Activated CD4-positive, alpha-beta T cell treated with anti-CD3 and anti-CD28 coated beads, Interleukin-2, Interleukin-4, amounts not matched to agents 100 ng/mL and 50 ng/mL, durations not matched to agents 16 hours and 8 hours (primary cell): ENCODE measurements at regions not wholly inside any gene's neighbourhood (a gene's known extent, or its start where the extent isn't known, plus 50 kb on each side); places are given as distances from the start of the nearest gene placed in this dataset.
"Not testable (repeated sequence)": the region's sequence is repeated elsewhere in the genome, so short reads cannot be mapped to it uniquely, and the experiment has no call there.

ENCODE experiments used
- DNase-seq: peaks from one replicate; pipeline ENCODE4 v3.0.0-alpha.2; 2020; ENCODE audit warnings: low spot score

- DNase-seq, result no peak
Measured at GRCh38 chr4:156169861-156170260, 216.2 kb upstream of the CTSO start.

- no peak for DNase-seq
Measured at GRCh38 chr4:156169011-156169410, 215.3 kb upstream of the CTSO start.

DNA sequence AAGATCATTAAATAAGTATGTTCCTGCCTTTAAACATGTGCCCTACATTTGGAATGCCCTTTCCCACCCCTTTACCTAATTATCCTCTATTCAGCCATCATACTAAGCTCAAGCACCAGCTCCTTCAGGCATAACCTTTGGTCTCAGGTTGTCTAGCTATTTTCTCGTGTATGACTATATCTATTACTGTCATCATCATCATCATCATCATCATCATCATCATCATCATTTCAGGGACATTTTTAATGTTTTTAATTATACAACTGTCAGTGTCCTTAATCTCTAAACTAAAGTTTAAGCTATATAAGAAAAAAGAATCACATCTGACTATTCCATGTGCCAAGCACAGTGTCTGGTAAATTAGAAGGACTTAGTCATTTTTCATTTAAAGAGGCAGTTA, 214.6 kb upstream of the CTSO start:
- no peak for DNase-seq

- DNase-seq, result no peak
Measured at GRCh38 chr4:156158747-156159146, 205.1 kb upstream of the CTSO start.

DNA sequence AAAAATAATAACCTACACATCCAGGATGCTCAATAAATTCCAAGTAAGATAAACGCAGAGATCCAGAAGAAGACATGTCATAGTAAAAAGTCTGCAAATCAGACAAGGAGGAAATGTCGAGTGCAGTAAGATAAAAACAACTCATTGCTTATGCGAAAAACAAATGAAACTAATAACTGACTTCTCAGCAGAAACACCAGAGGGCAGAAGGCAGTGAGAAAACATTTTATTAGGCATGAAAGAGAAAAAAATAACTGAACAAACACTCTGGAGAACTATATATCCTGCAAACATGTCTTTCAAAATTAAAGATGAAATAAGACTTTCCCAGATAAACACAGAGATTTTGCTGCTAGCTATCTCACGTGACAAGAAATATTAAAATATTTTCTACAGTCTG, 201.3 kb upstream of the CTSO start:
- no peak for DNase-seq

DNA sequence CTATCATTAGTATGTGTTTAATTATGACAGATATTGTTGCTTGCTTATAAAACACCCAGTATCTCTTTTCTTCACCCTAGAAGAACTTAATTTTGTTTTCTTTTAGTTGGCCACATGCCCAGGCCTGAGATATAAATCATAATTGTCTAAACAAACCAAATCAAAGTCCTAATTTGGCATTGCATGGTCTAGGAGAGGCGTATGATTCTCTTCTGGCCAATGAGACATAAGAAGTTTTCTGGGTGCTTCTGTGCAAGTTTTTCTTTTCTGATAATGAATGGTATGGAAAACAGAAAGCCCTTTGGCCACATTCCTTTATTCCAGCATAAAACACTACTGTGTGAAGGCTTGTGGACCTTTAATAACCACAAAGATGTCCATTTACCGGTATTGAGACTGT, 192.9 kb upstream of the CTSO start:
- no peak for DNase-seq

DNA sequence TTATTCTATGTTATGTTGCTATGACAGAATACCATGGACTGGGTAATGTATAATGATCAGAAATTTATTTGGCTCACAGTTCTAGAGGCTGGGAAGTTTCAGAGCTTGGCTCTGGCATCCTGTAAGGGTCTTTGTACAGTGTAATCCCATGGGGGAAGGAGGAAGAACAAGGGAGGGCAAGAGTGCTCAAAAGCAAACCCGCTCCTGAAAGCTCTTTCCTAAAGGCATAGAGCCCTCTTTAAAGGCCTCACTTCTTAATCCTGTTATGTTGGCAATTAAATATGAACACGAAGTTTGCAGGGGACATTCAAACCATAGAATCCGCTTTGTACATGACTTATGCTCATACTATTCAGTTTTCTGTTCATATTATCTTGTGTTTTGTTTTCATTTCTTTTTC, 191.3 kb upstream of the CTSO start:
- DNase-seq, result no peak

DNA sequence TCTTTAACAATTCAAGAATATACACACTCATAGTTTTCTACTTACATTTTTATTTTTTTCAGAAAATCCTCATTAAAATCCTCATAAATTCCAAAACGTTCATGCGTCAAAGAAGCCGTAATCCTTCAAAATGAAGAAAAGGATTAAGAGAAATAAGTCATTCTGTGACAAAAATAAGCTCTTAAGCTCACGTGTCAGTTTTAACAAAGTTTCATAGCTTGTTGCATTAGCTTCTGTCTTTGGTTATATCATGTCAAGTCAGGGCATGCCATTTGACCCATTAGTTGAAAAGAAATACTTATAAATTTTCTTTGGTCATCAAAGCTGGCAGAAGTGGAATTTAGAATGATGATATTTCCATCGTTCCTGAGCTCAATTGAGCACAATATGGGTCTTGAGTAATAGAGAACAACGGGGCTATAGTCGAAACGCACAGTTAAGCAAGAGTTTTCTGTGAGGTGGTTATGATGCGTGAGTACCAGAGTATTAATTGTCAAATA, 185.2 kb upstream of the CTSO start:
- DNase-seq, result no peak

DNA sequence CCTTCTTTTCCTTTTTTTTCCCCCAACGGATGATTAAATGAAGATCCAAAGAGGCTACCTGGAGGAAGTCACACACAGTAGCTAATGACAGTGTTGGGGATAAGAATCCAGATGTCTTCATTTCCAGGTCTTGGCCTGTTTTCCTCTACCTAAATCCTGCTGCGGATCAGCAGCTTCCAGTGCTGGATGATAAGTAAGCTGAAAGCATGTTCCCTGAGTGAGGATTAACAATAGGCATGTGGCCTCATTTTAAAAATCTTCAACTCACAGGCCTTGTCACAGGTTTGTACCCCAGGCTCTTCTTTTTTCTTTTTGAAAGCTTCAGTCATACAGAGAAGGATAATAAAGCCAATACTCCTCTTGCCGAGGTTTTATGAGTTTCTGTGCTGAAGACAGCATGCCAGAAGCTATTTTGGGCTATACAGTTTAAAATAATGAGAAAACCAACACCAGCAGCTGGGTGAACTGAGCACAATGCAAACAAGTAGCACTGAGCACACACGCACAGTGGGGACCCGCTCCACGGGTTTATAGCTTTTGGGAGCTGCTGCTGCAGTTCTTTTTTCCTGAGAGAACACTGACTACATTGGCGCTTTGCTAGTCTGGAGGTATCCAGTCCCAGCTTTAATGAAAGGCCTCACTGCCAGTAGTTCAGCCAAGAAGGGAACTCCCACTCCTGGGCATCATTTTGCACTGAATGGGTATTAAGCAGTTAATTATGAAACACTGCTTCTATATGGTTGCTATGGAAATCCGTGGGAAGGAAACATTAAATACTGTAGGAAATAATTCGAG, 184.2 kb upstream of the CTSO start:
- DNase-seq, result no peak

- DNase-seq, result no peak
Measured at GRCh38 chr4:156132196-156132595, 178.5 kb upstream of the CTSO start.

- no peak for DNase-seq
Measured at GRCh38 chr4:156128616-156129015, 174.9 kb upstream of the CTSO start.

- DNase-seq, result no peak
Measured at GRCh38 chr4:156118507-156119220, 165.0 kb upstream of the CTSO start.

GRCh38 chr4:156117743-156118142, 164.1 kb upstream of the CTSO start:
- no peak for DNase-seq

DNA sequence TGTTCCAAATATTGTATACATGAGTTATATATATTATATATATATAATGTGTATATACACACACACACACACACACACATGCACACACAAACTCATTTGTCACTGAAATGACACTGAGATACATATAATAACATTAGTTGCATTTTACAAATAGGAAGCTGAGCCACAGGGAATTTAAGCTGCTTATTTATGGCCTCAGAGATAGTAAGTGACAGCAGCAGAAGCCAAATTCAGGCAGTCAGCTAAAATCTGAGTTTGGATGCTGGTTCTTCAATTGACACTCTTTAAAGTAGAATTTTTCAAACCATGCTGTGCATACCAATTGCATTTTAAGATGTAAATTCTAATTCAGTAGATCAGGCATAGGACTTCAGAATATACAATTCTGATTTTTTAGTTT, 163.3 kb upstream of the CTSO start:
- no peak for DNase-seq

DNA sequence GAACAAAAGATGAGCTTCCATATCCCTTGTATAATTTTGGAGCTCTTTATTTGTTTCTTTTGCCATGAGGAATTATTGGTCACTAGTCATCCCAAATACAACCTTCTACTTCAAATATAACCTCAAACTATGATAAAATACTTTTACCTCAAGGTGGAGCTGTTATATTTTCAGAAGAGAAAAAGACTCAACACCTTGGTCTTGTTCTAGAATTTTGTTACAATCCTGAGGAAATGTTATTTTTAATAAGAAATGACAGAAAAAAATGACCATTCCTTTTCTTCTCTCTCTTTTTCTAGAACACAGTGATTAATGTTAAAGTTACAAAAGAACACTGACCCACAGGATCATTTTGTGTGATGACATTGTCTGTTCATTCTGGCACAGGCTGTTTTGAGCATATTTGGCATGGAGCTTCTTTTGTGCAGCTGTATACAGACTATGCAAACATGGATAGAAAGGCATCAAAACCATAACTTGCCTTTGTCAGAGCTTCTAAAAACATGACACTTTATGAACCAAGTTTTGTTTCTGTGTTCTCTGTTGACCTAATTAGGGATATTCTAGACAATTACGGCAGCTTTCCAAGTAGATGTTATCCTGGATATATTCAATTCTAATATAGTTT, 159.6 kb upstream of the CTSO start:
- DNase-seq, result no peak

DNA sequence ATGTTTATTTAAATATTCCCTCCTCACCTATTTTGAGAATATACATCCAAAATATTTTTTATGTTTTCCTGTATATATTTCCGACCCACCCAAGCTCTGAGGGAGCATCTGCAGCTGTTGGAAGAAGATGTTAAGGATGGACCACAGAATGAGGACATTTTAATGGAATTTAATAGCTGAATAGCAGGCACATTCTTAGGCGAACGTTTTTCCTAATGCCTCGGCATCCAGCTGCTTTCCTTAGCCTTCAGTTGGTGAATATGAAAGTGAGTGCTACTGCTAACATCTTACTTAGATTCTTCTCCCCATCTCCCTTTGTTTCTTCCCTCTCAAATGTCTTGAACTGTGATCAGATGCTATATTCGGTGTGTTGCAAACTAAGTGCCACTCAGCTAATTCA, 158.0 kb upstream of the CTSO start:
- no peak for DNase-seq

DNA sequence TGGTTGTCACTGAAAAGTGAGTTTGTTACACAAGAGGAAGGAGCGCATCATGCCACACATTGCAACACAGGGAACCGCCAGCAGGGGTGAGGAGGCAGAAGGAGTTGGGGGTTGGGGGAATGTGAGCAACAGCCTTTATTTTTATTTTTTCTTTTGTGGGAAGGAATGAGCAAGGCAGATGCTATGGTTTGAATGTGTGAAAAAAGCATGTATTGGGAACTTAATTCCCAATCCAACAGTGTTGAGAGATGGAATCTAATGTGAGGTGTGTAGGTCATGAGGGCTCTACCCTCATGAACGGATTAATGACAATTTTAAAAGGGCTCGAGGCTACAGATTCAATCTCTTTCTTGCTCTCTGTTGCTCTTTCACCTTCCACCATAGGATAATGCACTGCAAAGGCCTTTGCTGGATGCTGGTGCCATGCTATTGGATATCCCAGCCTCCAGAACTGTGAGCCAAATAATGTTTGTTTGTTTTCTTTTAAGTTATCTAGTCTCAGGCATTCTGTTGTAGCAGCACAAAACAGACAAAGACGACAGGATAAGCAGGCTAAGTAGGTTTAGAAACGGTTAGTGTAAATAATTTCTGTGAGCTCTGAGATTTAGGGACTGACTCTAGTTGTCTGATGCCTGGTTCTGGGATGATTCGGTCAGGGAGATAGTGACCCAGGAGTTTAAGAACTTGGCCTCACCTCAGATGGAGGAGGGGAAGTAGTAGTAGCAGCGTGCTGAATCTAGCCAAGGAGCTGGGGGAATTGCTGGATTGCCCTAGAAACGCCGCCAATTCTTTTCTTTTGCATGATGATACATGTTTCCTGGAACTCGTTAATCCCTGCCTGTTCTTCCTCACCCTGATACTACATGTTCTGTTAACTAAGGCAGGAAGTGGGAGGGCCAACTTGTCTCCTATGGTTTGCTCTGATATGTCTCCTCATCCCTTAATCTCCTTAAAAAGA, 156.6 kb upstream of the CTSO start:
- DNase-seq, result no peak

DNA sequence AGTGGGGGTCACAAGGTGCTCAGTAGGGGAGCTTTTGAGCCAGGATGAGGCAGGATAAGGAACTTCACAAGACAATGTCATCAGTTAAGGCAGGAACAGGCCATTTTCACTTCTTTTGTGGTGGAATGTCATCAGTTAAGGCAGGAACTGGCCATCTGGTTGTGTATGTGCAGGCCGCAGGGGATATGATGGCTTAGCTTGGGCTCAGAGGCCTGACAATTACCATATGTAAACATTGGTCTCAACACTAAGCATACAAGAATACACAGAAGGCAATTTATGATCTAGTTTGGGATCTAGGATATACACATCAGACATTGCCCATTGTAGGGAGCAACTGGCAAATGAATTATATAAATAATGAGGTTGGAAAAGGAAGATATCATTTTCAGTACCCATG, 155.4 kb upstream of the CTSO start:
- not testable (repeated sequence) for DNase-seq

- no peak for DNase-seq
Measured at GRCh38 chr4:156103311-156103710, 149.6 kb upstream of the CTSO start.

GRCh38 chr4:156102411-156102810, 148.7 kb upstream of the CTSO start:
- no peak for DNase-seq

DNA sequence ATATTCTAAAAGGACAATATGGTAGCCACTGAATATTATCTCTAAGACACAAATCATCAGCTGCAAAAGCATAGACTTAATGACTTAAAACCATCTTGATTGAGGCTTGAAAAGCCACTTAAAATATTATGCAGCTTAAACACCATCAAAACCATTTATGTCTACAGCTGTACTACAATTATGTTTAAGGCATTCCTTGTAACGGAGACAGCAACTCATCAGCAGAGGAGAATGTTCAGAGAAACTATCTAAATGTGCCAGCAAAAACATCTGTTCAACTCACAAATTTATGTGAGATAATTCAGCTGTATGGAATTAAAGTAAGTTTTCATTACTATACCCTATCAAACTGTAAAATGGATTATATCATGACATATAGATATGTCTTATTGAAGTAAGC, 147.9 kb upstream of the CTSO start:
- DNase-seq, result no peak

DNA sequence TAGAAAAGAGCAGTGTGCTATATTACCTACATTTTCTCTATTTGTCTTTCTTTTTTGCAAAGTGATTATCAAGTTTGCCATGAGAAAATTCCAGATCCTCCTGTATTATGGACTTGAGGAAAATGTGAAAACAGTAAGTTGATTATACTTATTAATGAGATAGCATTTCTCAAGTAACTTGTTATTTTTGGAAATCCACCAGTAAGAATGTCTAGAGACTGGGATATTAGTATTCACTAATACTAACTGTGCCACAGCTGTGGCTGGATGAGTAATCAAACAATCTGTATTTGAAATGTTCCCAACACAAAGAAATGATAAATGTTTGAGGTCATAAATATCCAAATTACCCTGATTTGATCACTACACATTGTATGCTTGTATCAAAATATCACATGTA, 147.0 kb upstream of the CTSO start:
- DNase-seq, result no peak
